Fibroblast of the aortic adventitia (primary cell): ENCODE measurements at regions not wholly inside any gene's neighbourhood (a gene's known extent, or its start where the extent isn't known, plus 50 kb on each side); places are given as distances from the start of the nearest gene placed in this dataset.

Experiments
- DNase-seq: peaks from one replicate; pipeline ENCODE4 v3.0.0-alpha.2; 2010; ENCODE audit warnings: low read depth
- H3K4me3 ChIP-seq: 2 replicates; pipeline ENCODE4 v1.5.1; 2011; ENCODE audit warnings: low read depth, mild to moderate bottlenecking, control low read depth, low read length, moderate library complexity
- TF ChIP-seq, protein P1 (sequence below): IDR thresholded peaks from 2 replicates; pipeline ENCODE4 v1.5.1; 2011; ENCODE audit warnings: mild to moderate bottlenecking, low read length, control low read depth, inconsistent platforms; ENCODE audit not compliant: insufficient read depth

- DNase-seq, result no peak
- no peak overlapping the region for H3K4me3 ChIP-seq
- TF ChIP-seq, protein P1, sequence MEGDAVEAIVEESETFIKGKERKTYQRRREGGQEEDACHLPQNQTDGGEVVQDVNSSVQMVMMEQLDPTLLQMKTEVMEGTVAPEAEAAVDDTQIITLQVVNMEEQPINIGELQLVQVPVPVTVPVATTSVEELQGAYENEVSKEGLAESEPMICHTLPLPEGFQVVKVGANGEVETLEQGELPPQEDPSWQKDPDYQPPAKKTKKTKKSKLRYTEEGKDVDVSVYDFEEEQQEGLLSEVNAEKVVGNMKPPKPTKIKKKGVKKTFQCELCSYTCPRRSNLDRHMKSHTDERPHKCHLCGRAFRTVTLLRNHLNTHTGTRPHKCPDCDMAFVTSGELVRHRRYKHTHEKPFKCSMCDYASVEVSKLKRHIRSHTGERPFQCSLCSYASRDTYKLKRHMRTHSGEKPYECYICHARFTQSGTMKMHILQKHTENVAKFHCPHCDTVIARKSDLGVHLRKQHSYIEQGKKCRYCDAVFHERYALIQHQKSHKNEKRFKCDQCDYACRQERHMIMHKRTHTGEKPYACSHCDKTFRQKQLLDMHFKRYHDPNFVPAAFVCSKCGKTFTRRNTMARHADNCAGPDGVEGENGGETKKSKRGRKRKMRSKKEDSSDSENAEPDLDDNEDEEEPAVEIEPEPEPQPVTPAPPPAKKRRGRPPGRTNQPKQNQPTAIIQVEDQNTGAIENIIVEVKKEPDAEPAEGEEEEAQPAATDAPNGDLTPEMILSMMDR, result no peak
Measured at GRCh38 chr17:5955764-5956163, 114.4 kb upstream of the WSCD1 start.

DNA sequence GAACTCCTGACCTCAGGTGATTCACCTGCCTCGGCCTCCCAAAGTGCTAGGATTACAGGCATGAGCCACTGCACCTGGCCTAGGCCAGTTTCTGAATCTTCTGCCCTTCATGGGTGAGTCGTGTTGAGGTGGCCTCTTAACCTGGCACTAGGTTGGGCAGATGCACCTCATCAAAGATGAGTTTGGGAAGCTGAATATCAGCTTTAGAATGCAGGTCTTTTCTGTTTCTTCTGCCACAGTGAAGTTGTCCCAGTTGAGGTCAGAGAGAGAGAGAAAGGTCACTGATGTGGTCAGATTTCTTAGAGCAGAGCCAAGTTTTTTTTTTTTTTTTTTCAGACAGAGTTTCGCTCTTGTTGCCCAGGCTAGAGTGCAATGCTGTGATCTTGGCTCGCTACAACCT is 111.3 kb upstream of the WSCD1 start:
- no peak for DNase-seq
- H3K4me3 ChIP-seq, result no peak overlapping the region
- TF ChIP-seq, protein P1, result no peak

DNA sequence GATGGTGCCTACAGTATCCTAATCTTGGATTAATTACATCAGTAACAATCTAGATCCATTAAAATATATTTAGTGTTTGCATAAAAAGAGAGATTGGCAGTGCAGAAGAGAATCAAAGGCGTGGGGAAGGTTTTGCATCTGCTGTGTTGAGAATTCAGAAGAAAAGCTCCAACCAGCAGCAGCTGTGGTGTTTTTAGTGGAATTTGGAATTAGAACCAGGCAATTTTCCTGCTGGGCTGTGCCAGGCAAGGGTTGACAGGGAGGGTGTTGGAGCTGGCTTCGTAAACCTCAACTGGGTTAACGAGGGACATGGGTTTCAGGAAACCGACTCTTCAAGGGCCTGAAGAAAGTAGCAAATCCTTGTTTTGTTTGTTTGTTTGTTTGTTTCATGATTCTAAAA is 107.8 kb upstream of the WSCD1 start:
- no peak for DNase-seq
- no peak overlapping the region for H3K4me3 ChIP-seq
- TF ChIP-seq, protein P1, result no peak

DNA sequence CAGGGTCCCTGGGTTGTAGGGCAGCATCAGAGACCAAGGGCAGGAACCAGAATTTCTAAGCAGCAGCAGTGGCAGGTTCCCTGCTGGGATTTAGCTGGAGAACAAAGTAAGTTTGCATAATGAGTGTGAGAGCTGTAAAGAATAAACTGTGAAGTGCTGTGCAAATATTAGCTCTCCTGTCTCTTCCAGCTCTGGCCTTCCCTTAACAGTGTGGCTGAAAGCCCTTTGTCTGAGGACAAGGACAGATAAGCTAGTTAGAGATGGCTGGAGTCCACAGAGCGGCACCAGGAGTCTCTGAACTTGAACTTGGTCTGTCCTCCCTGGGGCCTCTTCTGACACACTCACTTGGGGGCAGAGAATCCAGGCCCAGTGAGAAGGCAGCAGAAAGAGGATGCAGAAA is 98.2 kb upstream of the WSCD1 start:
- TF ChIP-seq, protein P1, result no peak
- no peak overlapping the region for H3K4me3 ChIP-seq
- no peak for DNase-seq

DNA sequence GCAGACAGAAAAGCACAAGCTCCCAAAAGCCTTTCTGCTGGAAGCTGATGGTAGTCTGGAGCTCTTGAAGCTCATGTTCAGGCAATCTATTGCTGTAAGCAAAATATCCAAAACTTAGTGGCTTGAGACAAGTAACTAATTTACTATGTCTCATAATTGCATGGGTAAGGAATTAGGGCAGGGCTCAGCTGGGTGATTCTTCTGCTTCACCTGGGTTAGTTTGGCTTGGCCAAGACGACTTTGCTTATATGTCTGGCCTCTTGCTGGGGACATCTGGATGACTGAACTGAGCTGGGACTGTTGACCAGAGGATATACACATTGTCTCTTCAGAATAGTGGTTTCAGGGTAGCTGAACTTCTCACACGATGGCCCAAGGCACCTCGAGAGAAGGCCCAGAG is 96.8 kb upstream of the WSCD1 start:
- TF ChIP-seq, protein P1, result no peak
- H3K4me3 ChIP-seq, result no peak overlapping the region
- no peak for DNase-seq

- TF ChIP-seq, protein P1, result no peak
- H3K4me3 ChIP-seq, result no peak overlapping the region
Measured at GRCh38 chr17:5975661-5976060, 94.5 kb upstream of the WSCD1 start.

GRCh38 chr17:5976251-5976650 is 93.9 kb upstream of the WSCD1 start:
- H3K4me3 ChIP-seq, result no peak overlapping the region
- TF ChIP-seq, protein P1, result no peak
- no peak for DNase-seq

More at GRCh38 chr17:5975661-5976060, 94.5 kb upstream of the WSCD1 start:
- no peak for DNase-seq
